Stimulated activated CD4-positive, alpha-beta T cell treated with anti-CD3 and anti-CD28 coated beads, Interleukin-15, amount 100 ng/mL, for 24 hours (primary cell): ENCODE measurements at regions not wholly inside any gene's neighbourhood (a gene's known extent, or its start where the extent isn't known, plus 50 kb on each side); places are given as distances from the start of the nearest gene placed in this dataset.
"Not testable (repeated sequence)": the region's sequence is repeated elsewhere in the genome, so short reads cannot be mapped to it uniquely, and the experiment has no call there.

ENCODE experiments used
- DNase-seq: peaks from one replicate; pipeline ENCODE4 v3.0.0-alpha.2; 2020

DNA sequence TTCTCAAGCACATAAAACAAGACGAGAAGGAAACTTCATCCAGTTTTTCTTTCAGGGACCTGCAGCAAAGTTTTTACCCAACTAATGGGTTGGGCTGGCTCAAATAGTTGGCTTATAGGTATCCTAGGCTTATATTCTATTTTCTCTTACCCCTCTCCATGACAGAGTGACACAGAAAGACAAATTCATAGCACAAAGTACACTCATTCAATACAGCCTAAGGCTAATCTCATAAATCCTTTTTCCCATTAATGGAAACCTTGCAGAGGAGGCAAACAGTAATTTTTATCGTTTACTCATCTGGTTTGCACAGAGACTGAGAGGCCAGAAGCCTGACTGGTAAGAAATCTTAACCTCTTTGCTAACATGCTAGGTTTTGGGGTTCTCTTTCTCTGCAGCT is 1589.9 kb downstream of the SLITRK1 start:
- DNase-seq = no peak

DNA sequence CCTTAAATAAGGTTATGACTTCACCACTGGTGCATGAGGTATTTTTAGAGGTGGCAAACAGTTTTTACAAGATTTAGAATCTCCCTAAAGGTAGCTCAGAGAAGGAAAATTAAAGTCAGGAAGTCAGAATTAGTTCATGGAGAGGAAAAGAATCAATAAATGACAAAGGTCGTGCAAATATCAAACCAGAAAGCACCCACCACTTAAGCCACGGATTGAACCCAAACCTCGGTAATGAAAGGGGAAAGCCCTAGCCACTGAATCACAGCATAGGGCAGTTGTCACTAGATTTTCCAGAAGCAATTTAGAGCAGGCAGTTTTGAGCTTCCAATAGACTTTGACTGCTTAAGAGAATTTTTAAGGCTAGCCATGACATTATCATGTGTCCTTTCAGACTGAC is 1590.4 kb downstream of the SLITRK1 start:
- no peak for DNase-seq

DNA sequence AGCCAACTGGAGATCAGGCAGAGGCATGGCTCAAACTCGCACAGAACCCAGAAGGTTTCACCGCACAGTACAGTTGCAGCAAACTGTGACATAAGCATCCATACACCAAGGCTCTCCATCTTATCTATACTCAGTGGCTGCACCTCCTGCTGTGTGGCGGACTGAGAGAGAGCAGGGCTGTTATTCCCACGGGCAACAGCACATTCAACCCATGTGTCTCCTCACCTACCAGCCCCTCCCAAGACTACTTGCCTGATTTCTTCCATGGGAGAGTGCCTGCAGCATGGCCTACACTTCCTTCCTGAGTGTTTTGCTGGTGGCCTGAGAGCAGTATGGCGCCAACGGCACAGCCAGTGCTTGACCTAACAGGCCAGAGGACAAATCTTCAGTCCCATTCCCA is 1606.6 kb downstream of the SLITRK1 start:
- no peak for DNase-seq

DNA sequence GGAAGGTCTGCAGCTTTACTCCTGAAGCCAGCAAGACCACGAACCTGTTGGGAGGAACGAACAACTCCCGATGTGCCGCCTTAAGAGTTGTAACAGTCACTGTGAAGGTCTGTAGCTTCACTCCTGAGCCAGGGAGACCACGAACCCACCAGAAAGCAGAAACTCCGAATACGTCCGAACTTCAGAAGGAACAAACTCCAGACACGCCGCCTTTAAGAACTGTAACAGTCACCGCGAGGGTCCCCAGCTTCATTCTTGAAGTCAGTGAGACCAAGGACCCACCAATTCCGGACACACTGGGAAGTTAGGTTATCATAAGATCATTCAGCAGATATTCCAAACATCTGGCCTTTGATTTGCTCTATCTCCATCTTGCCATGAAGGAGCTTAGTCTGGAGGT is 1623.0 kb downstream of the SLITRK1 start:
- DNase-seq = no peak

DNA sequence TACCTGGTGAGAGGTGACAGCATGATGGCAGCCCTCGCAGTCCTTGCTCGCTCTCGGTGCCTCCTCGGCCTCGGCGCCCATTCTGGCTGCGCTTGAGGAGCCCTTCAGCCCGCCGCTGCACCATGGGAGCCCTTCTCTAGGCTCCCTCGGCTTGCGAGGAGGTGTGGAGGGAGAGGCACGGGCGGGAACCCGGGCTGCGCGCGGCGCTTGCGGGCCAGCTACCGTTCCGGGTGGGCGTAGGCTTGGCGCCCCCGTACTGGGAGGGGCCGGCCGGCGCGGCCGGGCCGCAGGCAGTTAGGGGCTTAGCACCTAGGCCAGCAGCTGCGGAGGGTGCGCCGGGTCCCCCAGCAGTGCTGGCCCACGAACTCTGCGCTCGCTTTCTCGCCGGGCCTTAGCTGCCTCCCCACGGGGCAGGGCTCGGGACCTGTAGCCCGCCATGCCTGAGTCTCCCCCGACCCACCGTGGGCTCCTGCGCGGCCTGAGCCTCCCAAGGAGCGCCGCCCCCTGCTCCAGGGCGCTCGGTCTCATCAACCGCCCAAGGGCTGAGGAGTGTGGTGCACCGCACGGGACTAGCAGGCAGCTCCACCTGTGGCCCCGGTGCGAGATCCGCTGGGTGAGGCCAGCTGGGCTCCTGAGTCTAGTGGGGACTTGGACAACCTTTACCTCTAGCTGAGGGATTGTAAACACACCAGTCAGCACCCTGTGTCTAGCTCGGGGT is 1624.3 kb downstream of the SLITRK1 start:
- no peak for DNase-seq

DNA sequence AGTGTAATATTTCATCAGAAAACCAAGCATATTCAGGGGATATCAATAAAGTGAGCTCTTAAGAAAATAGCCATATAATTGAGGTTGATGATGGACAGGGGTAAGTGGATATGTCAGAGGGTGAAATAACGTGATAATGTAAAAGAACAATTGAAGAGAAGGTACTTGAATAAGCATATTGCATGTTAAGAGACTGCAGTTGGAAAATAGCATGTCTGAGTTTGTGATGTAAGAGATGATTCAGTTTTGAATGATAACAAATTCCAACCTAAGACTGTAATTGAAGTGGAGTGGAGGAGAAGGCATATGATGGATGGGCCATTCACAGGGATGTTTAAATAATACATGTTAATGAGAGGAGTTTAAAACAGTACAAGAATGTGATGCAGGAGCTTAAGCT is 1633.5 kb downstream of the SLITRK1 start:
- no peak for DNase-seq

DNA sequence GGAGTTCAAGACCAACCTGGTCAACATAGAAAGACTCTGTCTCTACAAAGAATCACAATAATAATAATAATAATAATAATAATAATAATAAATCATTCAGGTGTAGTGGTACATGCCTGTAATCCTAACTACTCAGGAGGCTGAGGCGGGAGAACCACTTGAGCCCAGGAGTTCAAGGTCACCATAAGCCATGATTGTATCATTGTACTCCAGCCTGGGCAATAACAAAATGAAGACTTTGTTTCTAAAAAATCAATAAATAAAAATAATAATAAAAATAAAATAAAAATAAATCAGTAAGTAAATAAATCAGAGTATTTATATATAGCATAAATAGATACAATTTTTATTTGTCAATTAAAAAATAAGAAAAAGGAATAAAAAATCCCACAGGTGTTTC is 1636.4 kb downstream of the SLITRK1 start:
- no peak for DNase-seq

DNA sequence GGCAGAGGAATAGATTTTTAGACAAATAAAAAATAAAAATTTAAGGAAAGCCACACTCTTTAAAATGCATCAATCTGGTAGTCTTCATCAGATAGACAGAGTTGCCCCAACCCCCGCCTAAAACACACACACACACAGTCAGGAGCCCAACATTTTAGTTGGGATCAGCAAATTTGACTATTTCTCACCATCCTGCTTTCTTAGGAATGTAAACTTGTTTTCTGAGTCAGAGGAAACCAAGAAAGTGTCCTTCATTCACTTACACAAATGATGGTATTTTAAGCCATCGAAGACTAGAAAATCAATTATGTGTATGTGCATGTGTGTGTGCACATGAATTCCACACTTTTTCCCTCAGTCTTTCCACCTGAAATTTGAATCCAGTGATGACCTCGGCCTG is 1657.5 kb downstream of the SLITRK1 start:
- DNase-seq = no peak

DNA sequence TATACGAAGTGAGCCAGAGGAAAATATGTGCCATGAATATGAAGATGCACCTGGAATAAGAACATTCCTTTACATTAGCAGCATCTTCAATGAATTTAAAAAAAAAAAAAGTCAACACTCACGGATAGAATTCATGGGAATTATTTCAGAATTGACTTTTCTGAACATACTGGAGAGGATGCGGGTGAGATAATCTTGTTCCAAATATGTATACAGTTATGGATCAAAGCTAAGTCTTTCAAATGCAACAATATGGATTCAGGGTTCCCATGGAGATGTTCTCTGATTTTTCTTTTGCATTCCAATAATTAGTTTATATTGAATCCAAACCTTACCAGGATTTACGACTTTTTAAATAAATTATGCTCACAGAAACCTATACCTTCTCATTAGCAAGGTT is 1660.7 kb downstream of the SLITRK1 start:
- DNase-seq = no peak

DNA sequence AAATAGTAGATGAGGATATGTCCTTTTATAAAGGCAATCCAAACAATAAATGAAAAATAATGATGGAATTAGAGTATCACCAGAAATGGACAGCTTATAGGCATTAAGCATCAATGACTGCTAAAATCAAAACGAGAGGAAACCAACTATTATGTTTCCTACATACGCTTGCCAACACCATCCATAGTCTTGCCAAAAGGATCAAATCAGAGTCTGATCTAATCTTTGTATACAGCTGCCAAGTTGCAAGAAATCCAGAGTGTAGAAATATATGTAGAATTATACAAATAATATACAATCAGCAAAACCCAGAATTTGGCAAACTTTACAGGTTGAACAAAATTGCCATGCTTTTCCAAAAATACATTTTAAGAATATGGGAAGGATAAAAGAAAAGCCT is 1661.6 kb downstream of the SLITRK1 start:
- DNase-seq = no peak

DNA sequence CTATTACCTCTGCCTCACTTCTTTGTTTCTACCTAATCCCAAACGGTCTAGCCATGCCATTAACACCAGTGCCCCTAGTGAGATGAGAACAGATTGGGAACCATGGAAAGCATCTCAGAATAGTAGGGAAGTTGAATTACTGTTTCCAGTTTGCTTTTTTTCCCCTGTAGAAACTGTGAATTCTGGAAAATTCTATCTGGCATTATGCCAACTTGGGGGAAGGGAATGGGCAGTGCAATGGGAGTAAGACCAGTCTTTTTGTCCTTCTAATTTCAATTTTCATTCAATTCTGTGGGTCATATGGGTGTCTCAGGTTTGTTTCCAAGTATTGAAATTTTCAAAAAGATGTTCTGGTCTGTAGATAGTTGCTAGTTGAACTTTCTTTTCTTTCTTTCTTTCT is 1666.1 kb downstream of the SLITRK1 start:
- DNase-seq = no peak

DNA sequence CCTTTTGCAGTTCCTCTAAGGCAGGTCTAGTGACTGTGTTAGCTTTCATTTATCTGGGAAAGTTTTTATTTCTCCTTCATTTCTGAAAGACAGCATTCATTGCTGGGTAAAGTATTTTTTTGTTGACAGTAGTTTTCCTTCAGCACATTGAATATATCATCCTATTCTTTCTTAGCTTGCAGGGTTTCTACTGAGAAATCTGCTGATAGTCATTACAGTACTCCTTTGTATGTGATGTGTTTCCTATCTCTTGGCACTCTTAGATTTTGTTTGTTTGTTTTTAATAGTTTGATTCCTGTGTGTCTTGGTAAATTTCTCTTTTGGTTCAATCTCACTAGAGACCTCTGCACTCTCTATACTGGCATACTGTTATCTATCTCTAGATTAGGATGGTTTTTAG is 1667.9 kb downstream of the SLITRK1 start:
- DNase-seq = no peak

DNA sequence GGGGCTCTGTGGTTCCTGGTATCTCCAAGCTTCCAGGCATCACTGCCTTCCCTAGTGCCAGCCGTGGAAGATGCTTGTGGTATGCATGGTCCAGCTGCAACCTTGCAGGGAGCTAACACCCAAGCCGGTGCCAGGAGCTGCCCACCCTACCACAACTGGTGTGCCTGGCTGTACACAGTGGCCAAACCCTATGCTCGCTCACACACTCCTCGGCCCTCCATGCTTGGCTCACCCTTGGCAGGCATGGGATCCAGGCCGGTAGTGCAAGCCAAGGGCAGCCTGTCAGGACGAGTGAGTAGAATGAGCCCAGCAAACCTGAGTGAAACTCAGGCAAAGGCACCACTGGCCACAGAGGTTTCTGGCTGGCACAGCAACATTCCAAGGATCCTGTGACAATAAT is 1676.0 kb downstream of the SLITRK1 start:
- DNase-seq = no peak

DNA sequence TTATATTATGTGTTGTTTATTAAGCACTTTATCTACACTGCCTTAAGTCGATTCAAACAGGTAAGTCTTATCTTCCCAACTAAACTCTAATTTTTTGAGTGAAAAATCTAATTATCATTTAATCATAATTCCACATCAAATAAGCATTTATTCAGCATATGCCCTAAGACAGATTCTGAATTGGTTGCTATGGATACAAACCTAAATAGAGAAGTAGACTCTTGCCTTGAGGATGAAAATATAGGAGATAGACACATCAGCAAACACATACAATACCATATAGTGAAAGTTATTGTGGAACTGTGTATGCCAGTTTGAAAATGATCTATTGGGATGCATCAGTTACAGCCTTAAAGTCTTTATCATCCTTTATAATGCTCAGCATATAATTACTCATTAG is 1679.9 kb downstream of the SLITRK1 start:
- DNase-seq = no peak

DNA sequence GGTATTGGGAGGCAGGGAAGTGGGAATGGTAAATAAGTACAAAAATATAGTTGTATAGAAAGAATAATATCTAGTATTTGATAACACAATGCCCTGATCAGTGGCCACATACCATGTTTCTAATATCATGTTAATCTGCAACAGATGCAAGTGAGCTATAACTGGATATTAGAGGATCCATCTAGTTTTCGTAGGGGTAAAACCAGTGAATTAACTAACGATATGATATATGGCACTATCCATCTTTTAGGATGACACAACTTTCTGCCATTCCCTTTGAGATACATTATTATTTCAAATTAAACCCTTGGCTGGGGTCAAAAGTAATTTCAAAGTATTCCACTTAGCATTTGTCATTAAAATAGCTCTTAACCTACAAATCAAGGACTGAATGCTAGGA is 1686.2 kb downstream of the SLITRK1 start:
- DNase-seq = no peak

DNA sequence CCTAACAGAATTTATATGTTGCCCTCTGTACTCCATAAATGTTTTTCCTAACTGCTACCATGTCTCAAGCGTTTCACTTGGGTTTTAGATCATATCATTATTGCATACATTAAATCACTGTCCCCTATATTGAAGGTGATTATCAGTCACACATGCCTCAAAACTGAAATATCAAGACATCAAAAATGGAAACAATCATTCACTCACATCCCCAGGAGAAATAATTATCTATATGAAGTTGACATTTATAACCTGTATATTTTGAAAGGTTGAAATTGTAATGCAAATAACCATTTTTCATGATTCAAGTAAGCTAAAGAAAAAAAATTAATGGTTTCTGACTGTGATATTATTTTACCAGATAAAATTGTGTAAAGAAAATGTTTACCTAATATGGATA is 1695.0 kb downstream of the SLITRK1 start:
- no peak for DNase-seq

DNA sequence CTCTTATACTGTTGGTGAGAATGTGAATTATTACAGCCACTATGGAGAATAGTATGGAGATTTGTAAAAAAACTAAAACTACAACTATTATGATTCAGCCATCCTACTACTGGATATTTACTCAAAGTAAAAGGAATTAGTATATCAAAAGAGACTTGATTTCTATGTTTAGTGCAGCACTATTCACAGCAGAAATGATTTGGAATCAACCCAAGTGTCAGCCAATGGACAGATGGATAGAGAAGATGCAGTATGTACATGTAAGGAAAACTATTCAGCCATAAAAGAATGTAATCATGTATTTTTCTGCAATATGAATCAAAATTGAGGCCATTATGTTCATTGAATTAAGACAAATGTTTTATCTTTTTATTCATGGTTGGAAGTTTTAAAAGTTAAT is 1705.5 kb downstream of the SLITRK1 start:
- no peak for DNase-seq

DNA sequence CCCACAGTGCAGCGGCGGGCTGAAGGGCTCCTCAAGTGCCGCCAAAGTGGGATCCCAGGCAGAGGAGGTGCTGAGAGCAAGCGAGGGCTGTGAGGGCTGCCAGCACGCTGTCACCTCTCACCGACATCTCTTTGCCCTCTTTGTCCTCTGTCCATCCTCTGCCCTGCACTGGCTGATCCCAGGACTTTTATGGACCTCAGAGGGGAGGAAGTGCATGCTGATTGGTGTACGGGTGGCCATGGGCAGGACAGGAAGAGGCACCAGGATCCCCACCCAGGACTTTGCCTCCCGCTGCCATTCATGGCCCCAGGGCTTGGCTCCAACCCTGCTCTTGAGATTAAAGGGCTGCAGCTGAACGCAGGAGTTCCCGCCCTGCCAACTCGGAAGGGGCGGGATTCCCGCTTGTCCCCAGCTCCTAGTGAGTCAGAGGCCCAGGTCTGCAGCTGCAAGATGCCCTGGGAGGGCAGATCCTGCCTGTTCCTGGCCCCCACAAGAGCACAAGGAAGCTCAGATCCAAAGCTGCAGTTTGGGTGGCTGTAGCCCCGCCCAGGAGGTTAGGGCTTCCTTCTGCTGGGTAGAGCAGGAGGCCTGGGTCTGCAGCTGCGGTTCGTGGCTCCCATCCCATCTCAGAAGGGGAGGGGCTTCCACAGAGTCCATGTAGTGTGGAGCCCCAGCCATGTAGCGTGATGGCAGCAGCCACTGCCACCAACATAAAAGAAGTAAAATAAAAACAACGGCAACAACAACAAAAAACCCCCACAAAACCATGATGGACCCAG is 1716.7 kb downstream of the SLITRK1 start:
- DNase-seq = no peak

DNA sequence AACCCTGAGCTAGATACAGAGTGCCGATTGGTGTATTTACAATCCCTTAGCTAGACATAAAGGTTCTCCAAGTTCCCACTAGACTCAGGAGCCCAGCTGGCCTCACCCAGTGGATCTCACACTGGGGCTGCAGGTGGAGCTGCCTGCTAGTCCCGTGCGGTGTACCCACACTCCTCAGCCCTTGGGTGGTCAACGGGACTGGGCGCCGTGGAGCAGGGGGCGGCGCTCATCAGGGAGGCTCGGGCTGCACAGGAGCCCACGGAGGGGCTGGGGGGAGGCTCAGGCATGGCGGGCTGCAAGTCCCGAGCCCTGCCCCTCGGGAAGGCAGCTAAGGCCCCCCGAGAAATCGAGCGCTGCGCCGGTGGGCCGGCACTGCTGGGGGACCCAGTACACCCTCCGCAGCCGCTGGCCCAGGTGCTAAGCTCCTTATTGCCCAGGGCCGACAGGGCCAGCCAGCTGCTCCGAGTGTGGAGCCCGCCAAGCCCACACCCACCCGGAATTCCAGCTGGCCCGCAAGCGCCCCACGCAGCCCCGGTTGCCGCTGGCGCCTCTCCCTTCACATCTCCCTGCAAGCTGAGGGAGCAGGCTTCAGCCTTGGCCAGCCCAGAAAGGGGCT is 1717.4 kb downstream of the SLITRK1 start:
- not testable (repeated sequence) for DNase-seq

DNA sequence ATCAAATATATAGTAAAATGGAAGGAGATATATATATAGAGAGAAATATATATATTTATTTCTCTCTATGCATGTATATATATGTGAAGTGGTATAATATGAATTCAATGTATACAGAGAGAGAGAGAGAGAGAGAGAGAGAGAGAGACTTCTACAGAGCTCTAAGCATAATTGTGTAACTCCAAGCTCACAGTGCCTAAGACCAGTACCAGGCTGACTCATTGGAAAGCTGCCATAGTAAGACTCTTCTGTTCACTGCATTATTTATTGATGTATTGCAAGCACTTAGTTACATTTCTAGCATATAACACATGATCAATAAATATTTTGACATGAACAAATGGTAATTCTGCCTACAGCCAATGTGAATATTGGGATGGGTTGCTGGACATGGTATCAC is 1734.7 kb downstream of the SLITRK1 start:
- no peak for DNase-seq

DNA sequence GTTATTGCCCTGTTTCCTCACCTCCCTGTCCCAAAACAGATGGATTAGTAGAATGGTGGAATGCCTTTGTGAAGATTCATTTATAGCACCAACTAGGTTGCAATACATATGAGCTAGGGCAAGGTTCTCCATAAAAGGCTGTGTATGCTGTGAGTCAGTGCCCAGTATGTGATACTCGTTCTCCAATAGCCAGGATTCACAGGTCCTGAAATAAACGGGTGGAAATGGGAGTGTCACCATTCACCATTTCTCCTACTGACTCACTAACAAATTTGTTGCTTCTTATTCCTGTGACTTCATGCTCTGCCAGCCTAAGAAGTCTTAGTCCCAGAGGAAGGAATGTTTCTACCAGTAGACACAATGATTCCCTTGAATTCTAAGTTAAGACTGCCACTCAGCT is 1745.4 kb downstream of the SLITRK1 start:
- DNase-seq = no peak

DNA sequence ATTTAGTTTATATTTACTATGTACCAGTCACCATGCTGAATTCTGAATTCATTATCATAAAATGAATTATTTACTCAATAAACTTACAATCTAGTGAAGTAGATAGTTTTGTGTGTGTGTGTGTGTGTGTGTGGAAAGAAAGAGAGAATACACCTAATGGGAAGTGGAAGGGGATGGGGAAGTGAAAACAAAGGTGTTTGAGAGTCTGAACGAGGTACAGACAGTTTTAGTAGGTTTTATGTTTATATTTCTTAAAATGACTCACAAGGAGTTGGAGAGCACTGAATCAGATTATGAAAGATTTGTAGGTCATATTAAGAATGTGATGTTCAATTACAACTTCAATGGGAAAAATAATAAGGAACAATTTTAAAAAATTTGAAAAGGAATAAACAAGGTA is 1753.0 kb downstream of the SLITRK1 start:
- DNase-seq = no peak

DNA sequence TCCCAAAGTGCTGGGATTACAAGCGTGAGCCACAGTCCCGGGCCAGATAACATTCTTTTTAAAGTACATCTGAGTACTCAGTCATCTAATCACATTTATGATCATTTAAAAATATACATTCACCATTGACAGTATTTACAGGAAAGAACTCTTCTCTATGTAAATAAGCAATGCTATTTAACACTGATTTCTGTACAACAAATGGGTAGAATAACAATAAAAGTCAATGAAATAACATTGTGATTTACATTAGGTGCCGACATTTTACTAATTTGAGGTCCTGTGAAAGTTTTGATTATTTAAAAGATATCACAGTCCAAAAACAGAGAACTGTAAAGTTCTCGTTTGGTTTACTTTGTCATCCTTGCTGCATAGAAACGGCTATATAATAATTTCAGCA is 1763.7 kb downstream of the SLITRK1 start:
- DNase-seq = no peak

DNA sequence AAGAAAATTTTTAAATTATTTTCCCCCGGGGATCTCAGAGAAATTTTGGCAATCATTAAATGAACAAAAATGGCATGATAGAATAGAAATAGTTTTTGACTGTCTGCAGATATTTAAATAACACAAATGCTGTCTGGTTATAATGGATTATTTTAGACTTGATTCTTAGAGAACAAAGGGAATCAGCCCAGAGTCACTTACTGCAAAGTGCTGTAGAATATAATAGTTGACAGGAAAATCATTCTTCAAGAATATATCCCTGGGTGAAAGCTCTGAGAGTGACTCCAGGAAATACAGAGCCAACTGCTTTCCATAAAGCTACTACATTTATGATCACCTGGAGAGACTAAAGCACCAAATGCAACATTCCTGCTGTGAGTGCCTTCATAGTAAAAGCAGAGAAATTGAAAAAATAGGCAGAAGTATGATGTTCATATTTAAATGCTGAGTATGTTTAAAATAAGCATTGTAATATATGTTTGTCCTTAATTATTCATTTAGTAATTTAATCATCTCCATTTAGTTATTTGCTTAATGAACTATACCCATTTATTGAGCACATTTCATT is 1765.8 kb downstream of the SLITRK1 start:
- no peak for DNase-seq
